OCI-LY7 (cell line): ENCODE measurements at regions not wholly inside any gene's neighbourhood (a gene's known extent, or its start where the extent isn't known, plus 50 kb on each side); places are given as distances from the start of the nearest gene placed in this dataset.

Source experiments
- BruUV-seq: library from RNA; stranded (reverse); fragments of 400-500 nt; replicated peaks from 2 replicates; lab custom pipeline; 2021; lab: Mats Ljungman, UMichigan
- CTCF ChIA-PET: fragments of 300-600 bp; sonication (Branson Sonifier 250); formaldehyde crosslinking; loops from one replicate; lab custom pipeline; 2022; ENCODE audit warnings: antibody characterized with exemption; ENCODE audit not compliant: unreplicated experiment; lab: Charles Lee
- POLR2A ChIA-PET: fragments of 300-600 bp; sonication (Branson Sonifier 250); formaldehyde crosslinking; loops from one replicate; lab custom pipeline; 2022; ENCODE audit warnings: antibody characterized with exemption; lab: Charles Lee
- DNase-seq: peaks from one replicate; pipeline ENCODE4 v3.0.0-alpha.2; 2015; ENCODE audit warnings: low spot score
- H2AFZ ChIP-seq: fragments of 200-600 bp; sonication (generic), shearing (Covaris generic); 2 replicates; pipeline ENCODE4 v1.6.1; 2014; ENCODE audit warnings: mild to moderate bottlenecking, antibody characterized with exemption, low read length, moderate library complexity
- H3K27ac ChIP-seq: fragments of 200-600 bp; sonication (generic); 2 replicates; pipeline ENCODE4 v1.5.1; 2014; ENCODE audit warnings: mixed run types, low read depth, mild to moderate bottlenecking, moderate library complexity, low read length, inconsistent platforms; ENCODE audit not compliant: poor library complexity, severe bottlenecking
- H3K36me3 ChIP-seq: fragments of 200-600 bp; sonication (generic); 2 replicates; pipeline ENCODE4 v1.6.1; 2014; ENCODE audit warnings: mild to moderate bottlenecking, antibody characterized with exemption, low read length, moderate library complexity, mixed read lengths; ENCODE audit not compliant: insufficient read depth
- H3K4me1 ChIP-seq: fragments of 200-600 bp; sonication (generic); 2 replicates; pipeline ENCODE4 v1.5.1; 2014; ENCODE audit warnings: mild to moderate bottlenecking, low read length; ENCODE audit not compliant: insufficient read depth, poor library complexity, severe bottlenecking
- H3K4me2 ChIP-seq: fragments of 200-600 bp; sonication (generic); 2 replicates; pipeline ENCODE4 v1.6.1; 2014; ENCODE audit warnings: mild to moderate bottlenecking, low read length
- H3K4me3 ChIP-seq: fragments of 200-600 bp; sonication (generic); 2 replicates; pipeline ENCODE4 v1.5.1; 2014; ENCODE audit warnings: mild to moderate bottlenecking, low read depth, low read length; ENCODE audit not compliant: poor library complexity, severe bottlenecking
- H3K79me2 ChIP-seq: fragments of 200-600 bp; sonication (generic); 2 replicates; pipeline ENCODE4 v1.6.1; 2016; ENCODE audit warnings: low read depth, mild to moderate bottlenecking, low read length, moderate library complexity, mixed read lengths; ENCODE audit not compliant: insufficient read depth
- H3K9me2 ChIP-seq: fragments of 200-600 bp; sonication (generic); 2 replicates; pipeline ENCODE4 v1.6.1; 2016; ENCODE audit warnings: mild to moderate bottlenecking, low read length, mixed read lengths; ENCODE audit not compliant: insufficient read depth
- H3K9me3 ChIP-seq: fragments of 200-600 bp; sonication (generic); 2 replicates; pipeline ENCODE4 v1.6.1; 2014; ENCODE audit warnings: mild to moderate bottlenecking, mixed run types, low read length, mixed read lengths
- H4K20me1 ChIP-seq: fragments of 200-600 bp; sonication (generic); 2 replicates; pipeline ENCODE4 v1.6.1; 2014; ENCODE audit warnings: mild to moderate bottlenecking, antibody characterized with exemption, low read length, moderate library complexity, mixed read lengths; ENCODE audit not compliant: insufficient read depth
- EZH2phosphoT487 ChIP-seq: fragments of 200-600 bp; sonication (generic); IDR thresholded peaks from 2 replicates; pipeline ENCODE4 v1.6.1; 2018; ENCODE audit warnings: low read depth, borderline replicate concordance, mild to moderate bottlenecking, mixed run types, antibody characterized with exemption, low read length, moderate library complexity, mixed read lengths
- intact Hi-C: fragments of 100-400 bp; cut with micrococcal nuclease; formaldehyde crosslinking; loops from one replicate; pipeline ENCODE4 v1.10.0; 2022; ENCODE audit not compliant: unreplicated experiment
- TF ChIP-seq, protein P1 (sequence below): fragments of 200-600 bp; sonication (generic); conservative IDR thresholded peaks from 2 replicates; pipeline ENCODE4 v1.5.1; 2014; ENCODE audit warnings: mild to moderate bottlenecking, antibody characterized with exemption, low read length, moderate library complexity, mixed read lengths

DNA sequence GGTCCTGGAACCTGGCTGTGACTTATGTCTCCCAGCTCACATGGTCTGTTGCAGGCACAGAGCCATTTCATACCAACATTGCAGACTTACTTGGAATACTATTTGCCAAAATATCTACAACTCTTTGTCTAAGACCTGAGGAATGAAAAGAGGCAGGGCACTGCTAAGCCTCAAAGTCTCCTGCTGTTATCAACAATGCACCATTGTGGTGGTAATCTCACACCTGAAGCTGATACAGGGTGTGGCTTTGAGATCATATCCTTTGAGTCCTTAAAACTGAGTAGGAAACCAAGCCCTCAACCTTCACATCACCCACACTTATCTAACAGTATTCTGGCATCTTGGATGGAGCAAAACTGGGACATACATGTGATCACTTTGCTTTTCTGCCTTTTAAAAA lies 782.0 kb downstream of the EPHA3 start:
- no peak overlapping the region for H3K27ac ChIP-seq
- H3K9me2 ChIP-seq: no peaks in the 10 kb centered on the region
- no peak for DNase-seq
- no peaks in the 10 kb centered on the region for H3K4me1 ChIP-seq
- H3K36me3 ChIP-seq: no peaks in the 10 kb centered on the region
- no peak overlapping the region for H2AFZ ChIP-seq
- BruUV-seq: no TSS peak
- ChIA-PET CTCF (no interaction called here), POLR2A (interaction anchor here (1.6 kb wide), 1 partner anchor 10 kb away, joined by 4 read pairs; no protein-coding TSS in a partner anchor)
- H3K4me3 ChIP-seq: no peak overlapping the region
- TF ChIP-seq, protein P1, sequence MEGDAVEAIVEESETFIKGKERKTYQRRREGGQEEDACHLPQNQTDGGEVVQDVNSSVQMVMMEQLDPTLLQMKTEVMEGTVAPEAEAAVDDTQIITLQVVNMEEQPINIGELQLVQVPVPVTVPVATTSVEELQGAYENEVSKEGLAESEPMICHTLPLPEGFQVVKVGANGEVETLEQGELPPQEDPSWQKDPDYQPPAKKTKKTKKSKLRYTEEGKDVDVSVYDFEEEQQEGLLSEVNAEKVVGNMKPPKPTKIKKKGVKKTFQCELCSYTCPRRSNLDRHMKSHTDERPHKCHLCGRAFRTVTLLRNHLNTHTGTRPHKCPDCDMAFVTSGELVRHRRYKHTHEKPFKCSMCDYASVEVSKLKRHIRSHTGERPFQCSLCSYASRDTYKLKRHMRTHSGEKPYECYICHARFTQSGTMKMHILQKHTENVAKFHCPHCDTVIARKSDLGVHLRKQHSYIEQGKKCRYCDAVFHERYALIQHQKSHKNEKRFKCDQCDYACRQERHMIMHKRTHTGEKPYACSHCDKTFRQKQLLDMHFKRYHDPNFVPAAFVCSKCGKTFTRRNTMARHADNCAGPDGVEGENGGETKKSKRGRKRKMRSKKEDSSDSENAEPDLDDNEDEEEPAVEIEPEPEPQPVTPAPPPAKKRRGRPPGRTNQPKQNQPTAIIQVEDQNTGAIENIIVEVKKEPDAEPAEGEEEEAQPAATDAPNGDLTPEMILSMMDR: no peak
- no peak for TF ChIP-seq EZH2phosphoT487
- intact Hi-C loops: no loop called here
- H3K79me2 ChIP-seq: no peaks in the 10 kb centered on the region
- H3K4me2 ChIP-seq: no peak overlapping the region
- H4K20me1 ChIP-seq: no peaks in the 10 kb centered on the region
- 0 out of 2 replicates have a peak, but pooled peaks cover 3% of the 10 kb centered on the region for H3K9me3 ChIP-seq

DNA sequence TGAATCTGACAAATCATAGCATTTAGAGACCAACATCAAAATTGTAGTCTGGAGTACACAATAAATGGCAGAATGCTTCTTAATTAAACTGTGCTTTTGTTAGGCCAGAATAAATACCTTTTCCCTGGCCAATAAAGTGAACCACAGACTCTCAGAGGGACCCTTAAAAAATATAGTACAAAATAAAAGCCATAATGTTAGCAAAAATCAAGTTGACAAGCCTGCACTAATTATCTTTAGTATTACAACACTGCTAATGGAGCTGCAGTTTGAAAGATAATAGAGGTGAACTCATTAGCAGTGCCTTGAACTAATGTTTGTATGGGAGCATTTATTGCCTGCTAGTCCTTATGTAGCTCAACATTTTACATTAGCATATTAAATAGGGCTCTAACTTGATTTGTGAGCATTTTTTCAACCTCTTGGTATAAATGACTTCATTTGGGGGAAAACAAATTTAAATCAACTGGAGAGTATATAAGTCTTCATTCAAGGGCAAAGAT lies 801.3 kb downstream of the EPHA3 start:
- TF ChIP-seq, protein P1: no peak
- no peak for TF ChIP-seq EZH2phosphoT487
- H3K4me3 ChIP-seq: no peak overlapping the region
- no peaks in the 10 kb centered on the region for H3K9me3 ChIP-seq
- no peaks in the 10 kb centered on the region for H3K9me2 ChIP-seq
- H4K20me1 ChIP-seq: no peaks in the 10 kb centered on the region
- H3K79me2 ChIP-seq: no peaks in the 10 kb centered on the region
- intact Hi-C loops: no loop called here
- CTCF ChIA-PET: no interaction called here
- no peak overlapping the region for H3K27ac ChIP-seq
- no TSS peak for BruUV-seq
- POLR2A ChIA-PET: interaction anchor here (0.5 kb wide), 1 partner anchor 283 kb away, joined by 3 read pairs; no protein-coding TSS in a partner anchor
- no peaks in the 10 kb centered on the region for H3K4me1 ChIP-seq
- DNase-seq: no peak
- no peak overlapping the region for H2AFZ ChIP-seq
- H3K36me3 ChIP-seq: no peaks in the 10 kb centered on the region
- no peak overlapping the region for H3K4me2 ChIP-seq

DNA sequence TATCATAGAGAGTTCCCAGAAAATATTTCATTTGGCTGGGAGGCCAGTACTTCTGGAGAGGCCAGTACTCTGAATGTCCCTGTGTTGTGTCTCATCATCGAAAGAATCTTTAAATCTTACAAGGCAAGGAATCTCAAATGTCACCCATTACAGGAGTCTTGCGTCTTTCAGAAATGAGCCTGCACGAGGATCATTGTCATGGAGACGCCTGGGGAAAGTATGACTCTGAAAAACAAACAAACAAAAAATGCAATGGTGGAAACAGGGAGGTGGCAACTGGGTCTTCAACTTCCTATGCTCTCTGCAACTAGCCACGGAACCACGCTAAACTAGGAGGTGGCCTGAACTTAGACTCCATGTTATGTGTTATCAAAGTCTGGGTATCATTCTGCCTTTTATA lies 804.6 kb downstream of the EPHA3 start:
- H3K36me3 ChIP-seq: no peaks in the 10 kb centered on the region
- ChIA-PET CTCF (no interaction called here), POLR2A (no interaction called here)
- no peak for DNase-seq
- intact Hi-C loops: no loop called here
- no peaks in the 10 kb centered on the region for H3K9me3 ChIP-seq
- no peaks in the 10 kb centered on the region for H3K9me2 ChIP-seq
- no peak overlapping the region for H3K4me2 ChIP-seq
- no peak overlapping the region for H3K27ac ChIP-seq
- no peak overlapping the region for H2AFZ ChIP-seq
- TF ChIP-seq, protein P1: no peak
- no peak for TF ChIP-seq EZH2phosphoT487
- H3K4me3 ChIP-seq: no peak overlapping the region
- no peaks in the 10 kb centered on the region for H3K4me1 ChIP-seq
- no peaks in the 10 kb centered on the region for H4K20me1 ChIP-seq
- no TSS peak for BruUV-seq
- no peaks in the 10 kb centered on the region for H3K79me2 ChIP-seq
